Neural cell (in vitro differentiated cells): ENCODE measurements at regions not wholly inside any gene's neighbourhood (a gene's known extent, or its start where the extent isn't known, plus 50 kb on each side); places are given as distances from the start of the nearest gene placed in this dataset.

Source experiments
- H2AFZ ChIP-seq: fragments of 200-600, 300-800 bp; sonication (generic), shearing (Covaris generic); 2 replicates; pipeline ENCODE4 v1.6.0; 2014; ENCODE audit warnings: low read depth, mild to moderate bottlenecking, antibody characterized with exemption, low read length, moderate library complexity
- H3F3A ChIP-seq: fragments of 200-600 bp; shearing (Covaris generic); 2 replicates; pipeline ENCODE4 v1.6.1; 2016; ENCODE audit warnings: mild to moderate bottlenecking, moderate library complexity, mixed read lengths, antibody characterized with exemption, low read length; ENCODE audit not compliant: insufficient read depth, poor library complexity, severe bottlenecking
- H3K27ac ChIP-seq: fragments of 200-600, 300-800 bp; sonication (generic), shearing (Covaris generic); 2 replicates; pipeline ENCODE4 v1.5.1; 2014; ENCODE audit warnings: mild to moderate bottlenecking, low read length, moderate library complexity
- H3K27me3 ChIP-seq: fragments of 300-800, 200-600 bp; sonication (generic), shearing (Covaris generic); 2 replicates; pipeline ENCODE4 v1.6.0; 2014; ENCODE audit warnings: mild to moderate bottlenecking, low read depth, low read length, moderate library complexity; ENCODE audit not compliant: insufficient read depth
- H3K36me3 ChIP-seq: fragments of 300-800, 200-600 bp; sonication (generic), shearing (Covaris generic); 2 replicates; pipeline ENCODE4 v1.5.1; 2014; ENCODE audit warnings: mild to moderate bottlenecking, antibody characterized with exemption, low read length, moderate library complexity; ENCODE audit not compliant: insufficient read depth
- H3K4me2 ChIP-seq: fragments of 300-800, 200-600 bp; sonication (generic), shearing (Covaris generic); 2 replicates; pipeline ENCODE4 v1.6.0; 2014; ENCODE audit warnings: mild to moderate bottlenecking, low read length
- H3K4me3 ChIP-seq: fragments of 300-800, 200-600 bp; sonication (generic), shearing (Covaris generic); 2 replicates; pipeline ENCODE4 v1.5.1; 2014; ENCODE audit warnings: mild to moderate bottlenecking, low read length, moderate library complexity
- H3K79me2 ChIP-seq: fragments of 200-600 bp; shearing (Covaris generic); replicated peaks from 2 replicates; pipeline ENCODE4 v1.6.0; 2014; ENCODE audit warnings: mild to moderate bottlenecking, low read length, moderate library complexity; ENCODE audit not compliant: insufficient read depth
- H3K9ac ChIP-seq: fragments of 300-800, 200-600 bp; sonication (generic), shearing (Covaris generic); 2 replicates; pipeline ENCODE4 v1.6.1; 2016; ENCODE audit warnings: mild to moderate bottlenecking, low read length, mixed read lengths
- H3K9me2 ChIP-seq: fragments of 200-600 bp; shearing (Covaris generic); 2 replicates; pipeline ENCODE4 v1.6.1; 2016; ENCODE audit warnings: mild to moderate bottlenecking, low read length, mixed read lengths; ENCODE audit not compliant: insufficient read depth
- H3K9me3 ChIP-seq: fragments of 200-600, 300-800 bp; sonication (generic), shearing (Covaris generic); 2 replicates; pipeline ENCODE4 v1.6.1; 2016; ENCODE audit warnings: mild to moderate bottlenecking, mixed run types, low read length, moderate library complexity, mixed read lengths
- H4K20me1 ChIP-seq: fragments of 200-600 bp; shearing (Covaris generic); 2 replicates; pipeline ENCODE4 v1.6.1; 2016; ENCODE audit warnings: mild to moderate bottlenecking, mixed run types; ENCODE audit not compliant: insufficient read depth
- CTCF ChIP-seq: fragments of 450-650 bp; IDR thresholded peaks from 2 replicates; pipeline ENCODE4 v1.5.1; 2014; ENCODE audit warnings: antibody characterized with exemption, mild to moderate bottlenecking, moderate library complexity; ENCODE audit not compliant: poor library complexity, severe bottlenecking
- EP300 ChIP-seq: fragments of 450-650 bp; conservative IDR thresholded peaks from 2 replicates; pipeline ENCODE4 v1.6.1; 2014; ENCODE audit warnings: antibody characterized with exemption, mild to moderate bottlenecking, moderate library complexity; ENCODE audit not compliant: poor library complexity, severe bottlenecking
- EZH2 ChIP-seq: fragments of 200-600, 300-800 bp; shearing (Covaris generic), sonication (generic); IDR thresholded peaks from 2 replicates; pipeline ENCODE4 v1.6.1; 2014; ENCODE audit warnings: antibody characterized with exemption, low read length, borderline replicate concordance, mild to moderate bottlenecking; ENCODE audit not compliant: insufficient read depth, poor library complexity, severe bottlenecking
- MXI1 ChIP-seq: fragments of 450-650 bp; conservative IDR thresholded peaks from 2 replicates; pipeline ENCODE4 v1.6.1; 2014; ENCODE audit warnings: antibody characterized with exemption, mild to moderate bottlenecking; ENCODE audit not compliant: poor library complexity, severe bottlenecking
- POLR2AphosphoS5 ChIP-seq: IDR thresholded peaks from 2 replicates; pipeline ENCODE4 v1.6.1; 2012
- RAD21 ChIP-seq: fragments of 450-650 bp; conservative IDR thresholded peaks from 2 replicates; pipeline ENCODE4 v1.6.1; 2014; ENCODE audit warnings: antibody characterized with exemption, mild to moderate bottlenecking, moderate library complexity
- REST ChIP-seq: IDR thresholded peaks from 2 replicates; pipeline ENCODE4 v1.6.1; 2012; ENCODE audit warnings: borderline replicate concordance
- SMC3 ChIP-seq: fragments of 450-650 bp; conservative IDR thresholded peaks from 2 replicates; pipeline ENCODE4 v1.6.1; 2014; ENCODE audit warnings: antibody characterized with exemption, mild to moderate bottlenecking, moderate library complexity; ENCODE audit not compliant: poor library complexity
- TAF1 ChIP-seq: IDR thresholded peaks from 2 replicates; pipeline ENCODE4 v1.6.1; 2012; ENCODE audit warnings: low read depth

GRCh38 chr15:96119734-96120133 lies 210.8 kb upstream of the NR2F2 start:
- Histone ChIP-seq H4K20me1 (no peaks in the 10 kb centered on the region), H3K9me2 (no peaks in the 10 kb centered on the region), H3K4me2 (no peak overlapping the region), H3F3A (no peaks in the 10 kb centered on the region), H3K9ac (no peak overlapping the region), H3K27ac (no peak overlapping the region), H3K36me3 (no peaks in the 10 kb centered on the region), H3K27me3 (no peaks in the 10 kb centered on the region), H2AFZ (no peak overlapping the region), H3K4me3 (no peak overlapping the region), H3K9me3 (no peaks in the 10 kb centered on the region), H3K79me2 (no peaks in the 10 kb centered on the region)
- no peak for TF ChIP-seq TAF1
- TF ChIP-seq REST = no peak
- no peak for TF ChIP-seq EZH2
- no peak for TF ChIP-seq CTCF
- TF ChIP-seq SMC3 = no peak
- no peak for TF ChIP-seq POLR2AphosphoS5
- no peak for TF ChIP-seq EP300
- TF ChIP-seq MXI1 = no peak
- no peak for TF ChIP-seq RAD21

GRCh38 chr15:96121086-96121920 lies 209.2 kb upstream of the NR2F2 start:
- Histone ChIP-seq H2AFZ (no peak overlapping the region), H4K20me1 (no peaks in the 10 kb centered on the region), H3K4me2 (no peak overlapping the region), H3F3A (no peaks in the 10 kb centered on the region), H3K79me2 (no peaks in the 10 kb centered on the region), H3K27me3 (no peaks in the 10 kb centered on the region), H3K4me3 (no peak overlapping the region), H3K27ac (no peak overlapping the region), H3K36me3 (no peaks in the 10 kb centered on the region), H3K9me2 (no peaks in the 10 kb centered on the region), H3K9ac (no peak overlapping the region), H3K9me3 (no peaks in the 10 kb centered on the region)
- TF ChIP-seq CTCF (no peak), REST (no peak), EP300 (no peak), POLR2AphosphoS5 (no peak), RAD21 (no peak), TAF1 (no peak), SMC3 (no peak), EZH2 (no peak), MXI1 (no peak)
